OCI-LY7 (cell line): ENCODE measurements at regions not wholly inside any gene's neighbourhood (a gene's known extent, or its start where the extent isn't known, plus 50 kb on each side); places are given as distances from the start of the nearest gene placed in this dataset.

Experiments used
- CTCF ChIP-seq: fragments of 200-600 bp; sonication (generic); conservative IDR thresholded peaks from 2 replicates; pipeline ENCODE4 v1.5.1; 2014; ENCODE audit warnings: mild to moderate bottlenecking, antibody characterized with exemption, low read length, moderate library complexity, mixed read lengths
- EZH2phosphoT487 ChIP-seq: fragments of 200-600 bp; sonication (generic); IDR thresholded peaks from 2 replicates; pipeline ENCODE4 v1.6.1; 2018; ENCODE audit warnings: low read depth, borderline replicate concordance, mild to moderate bottlenecking, mixed run types, antibody characterized with exemption, low read length, moderate library complexity, mixed read lengths

DNA sequence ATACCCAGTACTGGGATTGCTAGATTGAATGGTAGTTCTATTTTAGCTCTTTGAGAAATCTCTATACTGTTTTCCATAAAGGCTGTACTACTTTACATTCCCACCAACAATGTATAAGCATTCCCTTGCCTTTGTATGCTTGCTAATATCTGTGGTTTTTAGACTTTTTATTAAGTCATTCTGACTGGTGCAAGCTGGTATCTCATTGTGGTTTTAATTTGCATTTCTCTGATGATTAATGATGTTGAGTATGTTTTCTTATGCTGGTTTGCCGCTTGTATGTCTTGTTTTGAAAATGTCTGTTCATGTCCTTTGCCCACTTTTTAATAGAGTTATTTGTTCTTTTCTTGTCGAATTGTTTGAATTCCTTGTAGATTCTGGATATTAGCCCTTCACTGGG is 512.7 kb upstream of the PAPPA start:
- no peak for TF ChIP-seq CTCF
- no peak for TF ChIP-seq EZH2phosphoT487
